ENCODE measurements at regions not wholly inside any gene's neighbourhood (a gene's known extent, or its start where the extent isn't known, plus 50 kb on each side); places are given as distances from the start of the nearest gene placed in this dataset.

- H3K27ac ChIP-seq (ENCODE audit: low read depth, low read length), result no peak overlapping the region
- H3K9ac ChIP-seq (ENCODE audit: low read length), result no peak overlapping the region
- no peaks in the 10 kb centered on the region for H3K36me3 ChIP-seq (ENCODE audit: low read length)
- H3K9me3 ChIP-seq (ENCODE audit: insufficient read depth, low read length), result no peaks in the 10 kb centered on the region
- H3K9me2 ChIP-seq (replicated peaks; ENCODE audit: insufficient read depth, low read length), result no peaks in the 10 kb centered on the region
- no peaks in the 10 kb centered on the region for H3K79me2 ChIP-seq (ENCODE audit: insufficient read depth, low read length)
- no peaks in the 10 kb centered on the region for H4K20me1 ChIP-seq (ENCODE audit: low read depth, low read length)
- H3K27me3 ChIP-seq (ENCODE audit: low read length), result no peaks in the 10 kb centered on the region
- H2AFZ ChIP-seq (ENCODE audit: low read depth, low read length, severe bottlenecking), result no peak overlapping the region
- no peak overlapping the region for H3K4me3 ChIP-seq (ENCODE audit: insufficient read depth, low read length, poor library complexity, severe bottlenecking)
- H3F3A ChIP-seq (ENCODE audit: insufficient read depth), result no peaks in the 10 kb centered on the region
- H3K4me2 ChIP-seq (ENCODE audit: low read depth, low read length, poor library complexity, severe bottlenecking), result no peak overlapping the region
- TF ChIP-seq CTCF (IDR thresholded peaks at IDR 0.05; ENCODE audit: insufficient read depth, low read length, poor library complexity, severe bottlenecking), result no peak
- TF ChIP-seq EZH2phosphoT487 (conservative IDR thresholded peaks at IDR 0.05; ENCODE audit: low read length), result no peak
Observed at GRCh38 chr17:70310221-70310672, 140.9 kb downstream of the KCNJ2 start.

- Histone ChIP-seq H3K4me3 (ENCODE audit: insufficient read depth, low read length, poor library complexity, severe bottlenecking) (no peak overlapping the region), H3K9ac (ENCODE audit: low read length) (no peak overlapping the region), H3K27ac (ENCODE audit: low read depth, low read length) (no peak overlapping the region), H3K36me3 (ENCODE audit: low read length) (no peaks in the 10 kb centered on the region), H4K20me1 (ENCODE audit: low read depth, low read length) (no peaks in the 10 kb centered on the region), H3K4me2 (ENCODE audit: low read depth, low read length, poor library complexity, severe bottlenecking) (no peak overlapping the region), H3K9me3 (ENCODE audit: insufficient read depth, low read length) (no peaks in the 10 kb centered on the region), H3K9me2 (replicated peaks; ENCODE audit: insufficient read depth, low read length) (no peaks in the 10 kb centered on the region), H3K79me2 (ENCODE audit: insufficient read depth, low read length) (no peaks in the 10 kb centered on the region), H3F3A (ENCODE audit: insufficient read depth) (no peaks in the 10 kb centered on the region), H2AFZ (ENCODE audit: low read depth, low read length, severe bottlenecking) (no peak overlapping the region), H3K27me3 (ENCODE audit: low read length) (no peaks in the 10 kb centered on the region)
- no peak for TF ChIP-seq CTCF (IDR thresholded peaks at IDR 0.05; ENCODE audit: insufficient read depth, low read length, poor library complexity, severe bottlenecking)
- no peak for TF ChIP-seq EZH2phosphoT487 (conservative IDR thresholded peaks at IDR 0.05; ENCODE audit: low read length)
Observed at GRCh38 chr17:70313086-70313852, 143.9 kb downstream of the KCNJ2 start.

- no peak overlapping the region for H2AFZ ChIP-seq (ENCODE audit: low read depth, low read length, severe bottlenecking)
- H3F3A ChIP-seq (ENCODE audit: insufficient read depth), result no peaks in the 10 kb centered on the region
- no peak for TF ChIP-seq EZH2phosphoT487 (conservative IDR thresholded peaks at IDR 0.05; ENCODE audit: low read length)
- no peak for TF ChIP-seq CTCF (IDR thresholded peaks at IDR 0.05; ENCODE audit: insufficient read depth, low read length, poor library complexity, severe bottlenecking)
Observed at GRCh38 chr17:70314096-70314495, 144.8 kb downstream of the KCNJ2 start.

More at GRCh38 chr17:70314096-70314495, 144.8 kb downstream of the KCNJ2 start:
- Histone ChIP-seq H3K4me2 (ENCODE audit: low read depth, low read length, poor library complexity, severe bottlenecking) (no peak overlapping the region), H3K27ac (ENCODE audit: low read depth, low read length) (no peak overlapping the region), H4K20me1 (ENCODE audit: low read depth, low read length) (no peaks in the 10 kb centered on the region), H3K9me3 (ENCODE audit: insufficient read depth, low read length) (no peaks in the 10 kb centered on the region), H3K9me2 (replicated peaks; ENCODE audit: insufficient read depth, low read length) (no peaks in the 10 kb centered on the region), H3K4me3 (ENCODE audit: insufficient read depth, low read length, poor library complexity, severe bottlenecking) (no peak overlapping the region), H3K36me3 (ENCODE audit: low read length) (no peaks in the 10 kb centered on the region), H3K79me2 (ENCODE audit: insufficient read depth, low read length) (no peaks in the 10 kb centered on the region), H3K27me3 (ENCODE audit: low read length) (no peaks in the 10 kb centered on the region), H3K9ac (ENCODE audit: low read length) (no peak overlapping the region)
